ENCODE measurements at regions not wholly inside any gene's neighbourhood (a gene's known extent, or its start where the extent isn't known, plus 50 kb on each side); places are given as distances from the start of the nearest gene placed in this dataset.

DNA sequence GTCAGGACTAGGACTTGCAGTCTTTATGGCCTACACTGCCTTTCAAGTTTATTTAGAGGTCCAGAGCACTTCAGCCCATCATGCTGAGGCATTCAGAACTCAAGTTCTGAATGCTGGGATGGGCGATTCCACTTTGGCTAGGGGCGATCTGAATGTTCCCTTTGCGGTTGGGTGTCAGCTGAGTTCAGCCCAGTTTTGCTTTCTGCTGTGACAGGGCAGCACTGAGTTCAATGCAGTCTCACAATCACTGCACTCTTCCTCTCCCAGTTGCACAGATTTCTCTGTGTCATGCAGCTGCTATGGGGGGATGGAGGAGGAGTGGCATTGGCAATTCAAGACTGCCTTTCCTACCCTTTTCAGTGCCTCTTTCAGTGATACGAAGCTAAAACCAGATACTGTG, 1232.0 kb upstream of the FAM98A start:
- 15% methylated on average over 4 of the region's 4 CpGs for WGBS (ENCODE audit: low lambda C conversion rate)
- H3K27me3 ChIP-seq (ENCODE audit: insufficient read depth) = no peaks in the 10 kb centered on the region
- H2AFZ ChIP-seq (ENCODE audit: low read depth) = no peak overlapping the region
- DNase-seq = no peak
- ChIA-PET POLR2A (no interaction called here), CTCF (no interaction called here)
- no peaks in the 10 kb centered on the region for H3F3A ChIP-seq (replicated peaks; ENCODE audit: insufficient read depth)
- H3K27ac ChIP-seq (ENCODE audit: low read depth in 2 of 2, low read length in 1 of 2) = no peak overlapping the region
- H4K20me1 ChIP-seq (ENCODE audit: insufficient read depth) = no peaks in the 10 kb centered on the region
- H3K36me3 ChIP-seq (replicated peaks in 1 of 2; ENCODE audit: control insufficient read depth in 1 of 2, insufficient read depth in 2 of 2, low read length in 1 of 2) = no peaks in the 10 kb centered on the region
- no peaks in the 10 kb centered on the region for H3K79me2 ChIP-seq (ENCODE audit: insufficient read depth)
- H3K4me3 ChIP-seq (ENCODE audit: low read depth in 2 of 2, low read length in 1 of 2) = no peak overlapping the region
- no peaks in the 10 kb centered on the region for H3K4me1 ChIP-seq (ENCODE audit: control insufficient read depth in 1 of 2, insufficient read depth in 2 of 2, low read depth in 1 of 2, low read length in 1 of 2)
- H3K9me3 ChIP-seq = 0 out of 2 replicates have a peak, but pooled peaks cover 3% of the 10 kb centered on the region
- no peak overlapping the region for H3K9ac ChIP-seq
- TF ChIP-seq RAD21 (IDR thresholded peaks at IDR 0.05; ENCODE audit: low read length) (no peak), YY1 (IDR thresholded peaks at IDR 0.05; ENCODE audit: low read depth) (no peak), RCOR1 (IDR thresholded peaks at IDR 0.05; ENCODE audit: low read length) (no peak), NFIC (IDR thresholded peaks at IDR 0.05; ENCODE audit: borderline replicate concordance) (no peak), MAX (IDR thresholded peaks at IDR 0.05; ENCODE audit: low read depth) (no peak)
- TF ChIP-seq, protein P1, sequence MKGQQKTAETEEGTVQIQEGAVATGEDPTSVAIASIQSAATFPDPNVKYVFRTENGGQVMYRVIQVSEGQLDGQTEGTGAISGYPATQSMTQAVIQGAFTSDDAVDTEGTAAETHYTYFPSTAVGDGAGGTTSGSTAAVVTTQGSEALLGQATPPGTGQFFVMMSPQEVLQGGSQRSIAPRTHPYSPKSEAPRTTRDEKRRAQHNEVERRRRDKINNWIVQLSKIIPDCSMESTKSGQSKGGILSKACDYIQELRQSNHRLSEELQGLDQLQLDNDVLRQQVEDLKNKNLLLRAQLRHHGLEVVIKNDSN (IDR thresholded peaks at IDR 0.05; ENCODE audit: borderline replicate concordance, low read depth) = no peak
- TF ChIP-seq, protein P2, sequence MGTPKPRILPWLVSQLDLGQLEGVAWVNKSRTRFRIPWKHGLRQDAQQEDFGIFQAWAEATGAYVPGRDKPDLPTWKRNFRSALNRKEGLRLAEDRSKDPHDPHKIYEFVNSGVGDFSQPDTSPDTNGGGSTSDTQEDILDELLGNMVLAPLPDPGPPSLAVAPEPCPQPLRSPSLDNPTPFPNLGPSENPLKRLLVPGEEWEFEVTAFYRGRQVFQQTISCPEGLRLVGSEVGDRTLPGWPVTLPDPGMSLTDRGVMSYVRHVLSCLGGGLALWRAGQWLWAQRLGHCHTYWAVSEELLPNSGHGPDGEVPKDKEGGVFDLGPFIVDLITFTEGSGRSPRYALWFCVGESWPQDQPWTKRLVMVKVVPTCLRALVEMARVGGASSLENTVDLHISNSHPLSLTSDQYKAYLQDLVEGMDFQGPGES (IDR thresholded peaks at IDR 0.05; ENCODE audit: low read depth, low read length) = no peak
- H3K9me2 ChIP-seq = no peaks in the 10 kb centered on the region
- H3K4me2 ChIP-seq = no peak overlapping the region

DNA sequence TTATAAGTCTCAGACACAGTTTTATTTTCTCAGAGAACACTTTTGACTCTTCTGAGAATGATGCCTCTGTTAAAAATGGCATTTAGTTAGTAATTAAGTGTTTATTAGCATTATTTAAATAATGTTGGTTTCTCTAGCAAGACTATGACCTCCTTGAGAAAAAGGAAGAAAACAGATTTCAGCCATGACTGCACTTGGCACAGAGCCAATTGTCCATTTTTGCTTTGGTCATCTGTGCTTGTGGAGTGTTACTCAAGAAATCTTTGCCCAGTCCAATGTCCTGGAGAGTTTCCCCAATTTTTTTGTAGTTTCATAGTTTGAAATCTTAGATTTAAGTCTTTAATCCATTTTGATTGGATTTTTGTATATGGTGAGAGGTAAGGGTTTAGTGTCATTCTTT, 1229.4 kb upstream of the FAM98A start:
- H3K27ac ChIP-seq (ENCODE audit: low read depth in 2 of 2, low read length in 1 of 2) = no peak overlapping the region
- H2AFZ ChIP-seq (ENCODE audit: low read depth) = no peak overlapping the region
- TF ChIP-seq GATA2 (CRISPR knock-in tag; IDR thresholded peaks at IDR 0.05) (no peak), ELF1 (IDR thresholded peaks at IDR 0.05) (no peak), NFIC (IDR thresholded peaks at IDR 0.05; ENCODE audit: borderline replicate concordance) (0 out of 2 replicates have a peak, but pooled peaks have one; percentile 8)
- TF ChIP-seq, protein P3, sequence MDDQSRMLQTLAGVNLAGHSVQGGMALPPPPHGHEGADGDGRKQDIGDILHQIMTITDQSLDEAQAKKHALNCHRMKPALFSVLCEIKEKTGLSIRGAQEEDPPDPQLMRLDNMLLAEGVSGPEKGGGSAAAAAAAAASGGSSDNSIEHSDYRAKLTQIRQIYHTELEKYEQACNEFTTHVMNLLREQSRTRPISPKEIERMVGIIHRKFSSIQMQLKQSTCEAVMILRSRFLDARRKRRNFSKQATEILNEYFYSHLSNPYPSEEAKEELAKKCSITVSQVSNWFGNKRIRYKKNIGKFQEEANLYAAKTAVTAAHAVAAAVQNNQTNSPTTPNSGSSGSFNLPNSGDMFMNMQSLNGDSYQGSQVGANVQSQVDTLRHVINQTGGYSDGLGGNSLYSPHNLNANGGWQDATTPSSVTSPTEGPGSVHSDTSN (IDR thresholded peaks at IDR 0.05) = no peak
- no peak for DNase-seq
- CTCF ChIA-PET = no interaction called here
- no peaks in the 10 kb centered on the region for H3F3A ChIP-seq (replicated peaks; ENCODE audit: insufficient read depth)
- 0 out of 2 replicates have a peak, but pooled peaks cover 3% of the 10 kb centered on the region for H3K9me3 ChIP-seq
- no peaks in the 10 kb centered on the region for H3K9me2 ChIP-seq
- H3K4me2 ChIP-seq = no peak overlapping the region
- H3K79me2 ChIP-seq (ENCODE audit: insufficient read depth) = no peaks in the 10 kb centered on the region; the same call in 1 of the 2 replicates
- no peaks in the 10 kb centered on the region for H3K36me3 ChIP-seq (replicated peaks in 1 of 2; ENCODE audit: control insufficient read depth in 1 of 2, insufficient read depth in 2 of 2, low read length in 1 of 2)
- H3K27me3 ChIP-seq (ENCODE audit: insufficient read depth) = no peaks in the 10 kb centered on the region
- H3K4me1 ChIP-seq (ENCODE audit: control insufficient read depth in 1 of 2, insufficient read depth in 2 of 2, low read depth in 1 of 2, low read length in 1 of 2) = no peaks in the 10 kb centered on the region
- no peak overlapping the region for H3K9ac ChIP-seq
- H4K20me1 ChIP-seq (ENCODE audit: insufficient read depth) = no peaks in the 10 kb centered on the region
- POLR2A ChIA-PET = no interaction called here
- H3K4me3 ChIP-seq (ENCODE audit: low read depth in 2 of 2, low read length in 1 of 2) = no peak overlapping the region

Measured in SK-N-SH (cell line).